Tongue (tissue), 2 donors: ENCODE measurements at regions not wholly inside any gene's neighbourhood (a gene's known extent, or its start where the extent isn't known, plus 50 kb on each side); places are given as distances from the start of the nearest gene placed in this dataset. TPM values are rescaled to one million over a fixed set of nuclear protein-coding genes. Genes with fewer than 3 reads are reported as not detected.
"Not testable (repeated sequence)": the region's sequence is repeated elsewhere in the genome, so short reads cannot be mapped to it uniquely, and the experiment has no call there.

Experiments
- DNase-seq: peaks from one replicate; pipeline ENCODE4 v3.0.0-alpha.2; 2015
- small RNA-seq: library from RNA; depleted of rRNA; stranded (forward); fragments of <200 nt; gene quantifications from one replicate; pipeline ENCODE3, GENCODE V24; 2014; ENCODE audit warnings: low replicate concordance

GRCh38 chrX:123087326-123087725 lies 96.8 kb upstream of the GRIA3 start:
- no peak for DNase-seq

- DNase-seq, result no peak
Measured at GRCh38 chrX:123088331-123088730, 95.7 kb upstream of the GRIA3 start.

DNA sequence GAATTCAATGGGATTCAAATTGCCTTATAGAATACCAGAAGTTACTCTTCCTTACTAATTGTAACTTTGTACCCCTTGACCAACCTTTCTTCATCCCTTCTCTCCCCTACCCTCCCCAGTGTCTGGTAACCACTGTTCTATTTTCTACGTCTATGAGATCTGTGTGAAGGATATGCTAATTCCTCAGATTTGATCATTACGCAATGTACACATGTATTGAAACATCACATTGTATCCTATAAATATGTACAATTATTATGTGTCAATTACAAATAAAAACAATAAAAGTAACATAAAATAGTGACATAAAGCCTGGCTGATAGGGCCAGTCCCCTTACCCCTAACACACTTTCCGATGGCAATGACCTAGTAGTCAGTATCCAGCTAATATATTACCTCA lies 95.1 kb upstream of the GRIA3 start:
- no peak for DNase-seq

- DNase-seq, result no peak
Measured at GRCh38 chrX:123093792-123094191, 90.3 kb upstream of the GRIA3 start.

DNA sequence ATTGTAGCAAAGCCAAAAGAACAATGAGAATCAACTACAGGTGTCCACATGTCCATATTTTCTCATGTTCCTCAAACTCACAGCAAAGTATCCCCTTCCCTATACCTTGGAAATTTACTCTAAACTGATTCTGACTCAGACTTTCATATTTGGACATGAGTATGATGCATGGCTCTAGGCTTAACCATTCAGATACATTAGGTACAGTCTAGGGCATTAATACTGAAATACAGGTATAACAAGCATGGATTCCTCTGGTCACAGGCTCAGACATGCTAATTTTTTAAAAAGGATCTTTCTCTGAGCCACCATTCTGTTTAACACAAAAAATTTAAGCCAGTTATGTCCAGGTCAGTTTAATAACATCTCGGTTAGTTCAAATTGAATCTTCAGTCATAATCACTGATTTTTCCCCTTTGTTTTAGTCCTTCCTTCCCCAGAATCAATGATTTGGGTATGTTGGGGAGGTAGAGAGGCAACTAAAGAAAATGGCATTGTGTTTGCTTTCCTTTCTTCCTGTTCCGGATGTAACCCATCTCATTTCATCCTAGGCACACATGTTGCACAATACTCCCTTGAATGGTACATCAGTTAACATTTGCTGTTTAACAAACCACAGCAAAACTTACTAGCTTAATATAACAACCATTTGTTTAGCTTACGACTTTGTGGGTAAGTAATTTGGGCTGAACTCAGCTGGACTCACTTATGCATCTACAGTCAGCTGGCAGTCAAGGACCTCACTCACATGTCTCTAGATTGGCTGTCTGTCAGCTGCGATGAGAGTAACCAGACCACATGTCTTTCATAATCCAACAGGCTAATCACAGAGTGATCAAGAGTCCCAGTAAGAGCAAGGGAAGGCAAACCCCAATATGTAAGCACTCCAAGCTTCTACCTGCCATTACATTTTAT lies 75.3 kb upstream of the GRIA3 start:
- no peak for DNase-seq

- no peak for DNase-seq
Measured at GRCh38 chrX:123121241-123121640, 62.8 kb upstream of the GRIA3 start.

DNA sequence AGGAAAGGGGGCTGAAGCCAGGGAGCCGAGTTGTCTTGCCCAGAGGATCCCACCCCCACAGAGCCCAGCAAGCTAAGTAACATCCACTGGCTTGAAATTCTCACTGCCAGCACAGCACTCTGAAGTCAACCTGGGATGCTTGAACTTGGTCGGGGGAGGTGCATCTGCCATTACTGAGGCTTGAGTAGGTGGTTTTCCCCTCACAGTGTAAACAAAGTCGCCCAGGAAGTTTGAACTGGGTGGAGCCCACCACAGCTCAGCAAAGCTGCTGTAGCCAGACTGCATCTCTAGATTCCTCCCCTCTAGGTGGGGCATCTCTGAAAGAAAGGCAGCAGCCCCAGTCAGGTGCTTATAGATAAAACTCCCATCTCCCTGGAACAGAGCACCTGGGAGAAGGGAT lies 54.3 kb upstream of the GRIA3 start:
- not testable (repeated sequence) for DNase-seq

Small RNAs in the stretch of these regions (small RNA-seq; reads per million reads assigned to genes)
- gene MIR3672 (not detected), gene RF00012 (not detected)
